GM19043 (cell line): ENCODE measurements at regions not wholly inside any gene's neighbourhood (a gene's known extent, or its start where the extent isn't known, plus 50 kb on each side); places are given as distances from the start of the nearest gene placed in this dataset.
"Not testable (repeated sequence)": the region's sequence is repeated elsewhere in the genome, so short reads cannot be mapped to it uniquely, and the experiment has no call there.

Experiments
- ATAC-seq: cut with Tn5 transposase; IDR thresholded peaks from one replicate; pipeline ENCODE4 v1.9.1; 2021; ENCODE audit warnings: low read depth; ENCODE audit not compliant: unreplicated experiment

DNA sequence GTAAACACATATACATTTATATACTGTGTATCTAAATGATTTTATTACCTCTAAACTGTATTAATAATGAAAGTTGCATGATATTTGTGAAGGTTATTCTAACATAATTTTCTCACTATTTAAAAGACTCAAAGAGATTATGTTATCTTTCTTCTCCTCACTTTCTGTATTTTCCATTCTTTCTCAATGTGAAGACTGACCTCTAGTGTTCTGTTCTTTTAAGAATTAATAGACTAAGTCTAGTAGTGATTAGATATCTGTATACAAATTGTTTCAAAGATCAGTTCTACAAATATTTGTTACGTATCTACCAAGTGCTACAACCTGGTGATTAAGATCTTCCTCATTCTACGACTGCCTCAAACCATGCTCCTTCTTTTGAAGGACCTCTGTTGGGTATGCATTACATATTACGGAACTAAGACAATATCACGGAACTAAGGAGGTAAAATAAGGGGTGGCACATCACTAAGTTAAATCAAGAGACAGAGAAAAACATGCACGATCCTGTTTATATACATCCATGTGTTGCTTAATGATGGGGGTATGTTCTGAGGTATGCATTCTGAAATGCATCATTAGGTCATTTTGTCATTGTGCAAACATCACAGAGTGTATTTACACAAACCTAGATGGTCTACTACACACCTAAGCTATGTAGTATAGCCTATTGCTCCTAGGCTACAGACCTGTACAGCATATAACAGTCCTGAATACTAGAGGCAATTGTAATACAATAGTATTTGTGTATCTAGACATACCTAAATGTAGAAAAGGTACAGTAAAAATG lies 161.5 kb upstream of the KBTBD8 start:
- ATAC-seq: no peak

- ATAC-seq: no peak
These were observed 159.4 kb upstream of the KBTBD8 start for GRCh38 chr3:66838704-66839103.

GRCh38 chr3:66839508-66839907 lies 158.6 kb upstream of the KBTBD8 start:
- ATAC-seq: no peak

- ATAC-seq: not testable (repeated sequence)
These were observed 155.2 kb upstream of the KBTBD8 start for GRCh38 chr3:66842761-66843464.

GRCh38 chr3:66851894-66852613 lies 146.1 kb upstream of the KBTBD8 start:
- ATAC-seq: no peak

GRCh38 chr3:66854601-66855151 lies 143.4 kb upstream of the KBTBD8 start:
- no peak for ATAC-seq

DNA sequence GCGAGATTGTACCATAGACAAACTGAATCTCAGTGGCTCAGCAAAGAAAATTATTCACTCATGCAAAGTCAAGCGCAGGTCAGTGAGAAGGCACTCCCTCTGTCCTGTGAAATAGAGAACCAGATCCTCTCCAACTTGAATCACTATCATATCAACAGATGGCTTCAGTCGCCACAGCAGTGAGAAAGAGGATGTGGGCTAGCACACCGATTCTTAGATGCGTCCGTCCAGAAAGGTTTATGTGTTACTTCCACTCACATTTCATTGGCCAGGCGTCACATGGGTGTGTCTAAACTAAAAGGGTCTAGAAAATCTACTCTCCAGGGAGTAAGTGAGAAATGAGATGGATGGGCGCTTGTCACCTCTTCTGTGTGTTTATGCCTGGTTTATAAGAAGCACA lies 141.6 kb upstream of the KBTBD8 start:
- peak; percentile 92 for ATAC-seq

GRCh38 chr3:66858656-66859381 lies 139.3 kb upstream of the KBTBD8 start:
- ATAC-seq: no peak

GRCh38 chr3:66860771-66861170 lies 137.3 kb upstream of the KBTBD8 start:
- ATAC-seq: no peak

DNA sequence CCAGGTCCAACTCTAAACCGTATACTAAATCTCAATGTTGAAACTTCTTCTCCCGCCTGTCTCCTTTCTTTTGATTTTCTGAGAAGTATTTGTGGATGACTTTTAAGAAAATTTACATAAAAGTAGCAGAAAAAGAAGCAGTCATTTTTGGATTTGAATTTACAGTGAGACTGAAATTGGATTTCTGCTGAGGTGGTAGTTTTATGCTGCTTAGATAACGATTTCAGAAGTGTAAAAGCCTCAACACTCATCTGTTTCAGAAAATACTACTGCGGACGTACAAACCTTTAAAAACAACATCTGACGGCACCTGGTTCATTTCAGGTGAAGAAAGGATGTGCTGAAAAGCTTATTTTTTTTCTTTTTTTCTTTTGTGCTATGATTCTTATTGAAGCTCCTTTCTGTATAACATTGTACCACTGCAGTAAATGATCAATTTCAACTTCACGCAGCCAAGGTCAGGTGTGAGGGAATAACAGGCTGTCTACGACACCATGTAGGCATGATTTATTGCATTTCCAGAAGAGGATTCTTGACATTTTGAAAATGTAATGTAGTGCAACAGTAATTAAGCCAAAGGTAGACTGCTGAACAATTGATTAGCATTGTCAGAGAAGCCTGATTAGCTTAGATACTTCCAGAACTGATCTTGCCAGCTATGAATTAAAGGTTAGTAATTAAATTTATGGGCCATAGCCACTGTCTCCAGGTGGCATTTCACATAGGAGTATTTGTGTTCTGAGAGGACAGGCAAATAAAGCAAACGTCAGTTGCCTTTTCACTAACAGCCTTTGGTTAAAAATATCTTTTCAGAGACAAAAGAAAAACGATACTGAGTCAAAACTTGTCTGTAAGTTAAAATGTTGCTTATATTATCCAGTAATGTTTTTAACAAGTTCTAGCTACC lies 134.6 kb upstream of the KBTBD8 start:
- no peak for ATAC-seq

DNA sequence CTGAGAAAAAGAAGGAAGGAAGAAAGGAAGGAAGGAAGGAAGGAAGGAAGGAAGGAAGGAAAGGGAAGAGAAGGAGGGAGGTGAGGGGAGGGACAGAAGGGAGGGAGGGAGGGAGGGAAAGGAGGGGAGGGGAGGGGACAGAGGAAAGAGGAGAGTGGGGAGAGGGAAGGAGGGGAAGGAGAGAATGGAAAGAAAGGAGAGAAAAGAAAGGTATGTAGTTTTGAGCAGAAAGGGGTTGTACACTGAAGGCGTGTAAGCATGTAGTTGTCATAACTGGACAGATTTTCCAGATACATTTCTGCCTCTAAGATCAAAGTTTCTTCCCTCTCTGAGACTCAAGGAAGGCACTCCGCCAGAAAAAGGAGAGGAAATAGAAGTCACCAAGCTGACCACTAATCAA lies 113.4 kb upstream of the KBTBD8 start:
- no peak for ATAC-seq

GRCh38 chr3:66885326-66886000 lies 112.6 kb upstream of the KBTBD8 start:
- no peak for ATAC-seq

DNA sequence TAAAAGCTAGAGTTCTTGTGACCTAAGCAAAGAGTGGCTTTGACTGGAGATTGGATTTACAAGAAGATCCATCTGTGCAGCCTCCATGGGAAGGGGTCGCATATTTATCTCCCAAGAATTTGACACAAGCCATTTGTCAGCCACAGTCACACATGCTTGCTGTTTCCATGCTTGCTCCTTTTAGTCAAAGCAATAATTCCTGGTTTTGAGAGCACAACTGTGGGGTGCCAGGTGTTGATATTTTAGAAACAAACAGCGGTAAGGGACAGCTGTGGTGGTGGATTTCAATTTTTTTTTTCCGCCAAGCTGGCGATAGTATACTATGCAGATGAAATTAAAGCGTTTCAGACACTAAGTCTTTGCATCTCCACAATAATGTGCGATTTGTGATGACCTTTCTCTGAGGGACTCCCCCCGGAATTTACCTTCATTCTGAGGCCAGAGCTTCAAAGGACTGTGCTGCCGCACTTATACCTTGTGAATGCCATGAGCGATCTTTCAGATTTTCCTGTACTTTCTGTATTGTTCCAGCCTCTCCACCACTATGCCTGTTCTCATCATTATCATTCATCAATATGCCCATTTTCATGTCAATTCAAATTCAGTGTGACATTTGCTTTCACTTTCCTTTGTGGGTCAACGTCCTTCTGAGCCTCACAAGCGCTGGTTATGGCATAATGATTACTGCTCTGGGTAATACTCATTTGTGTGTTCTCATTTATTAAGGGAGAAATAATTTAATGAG lies 108.2 kb upstream of the KBTBD8 start:
- no peak for ATAC-seq

GRCh38 chr3:66898155-66898554 lies 100.0 kb upstream of the KBTBD8 start:
- no peak for ATAC-seq

DNA sequence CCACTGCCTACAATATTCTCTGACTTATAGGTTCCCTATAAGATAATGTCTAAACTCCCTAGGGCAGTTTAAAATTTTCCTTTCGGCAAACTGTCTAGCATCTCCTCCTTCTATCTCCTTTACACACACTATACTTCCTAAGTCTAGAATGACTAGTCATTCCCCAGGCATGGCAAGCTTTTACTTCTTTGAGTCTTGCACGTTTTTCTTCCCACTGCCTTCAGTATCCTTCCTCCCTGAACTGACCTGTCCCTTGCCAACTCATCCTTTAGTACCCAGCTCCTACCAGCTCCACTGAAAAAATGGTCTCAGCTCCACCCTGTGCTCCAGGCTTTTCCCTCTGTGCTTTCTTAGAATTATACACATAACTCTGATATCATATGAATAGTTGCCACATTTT lies 93.8 kb upstream of the KBTBD8 start:
- no peak for ATAC-seq

- no peak for ATAC-seq
These were observed 93.1 kb upstream of the KBTBD8 start for GRCh38 chr3:66904831-66905493.

DNA sequence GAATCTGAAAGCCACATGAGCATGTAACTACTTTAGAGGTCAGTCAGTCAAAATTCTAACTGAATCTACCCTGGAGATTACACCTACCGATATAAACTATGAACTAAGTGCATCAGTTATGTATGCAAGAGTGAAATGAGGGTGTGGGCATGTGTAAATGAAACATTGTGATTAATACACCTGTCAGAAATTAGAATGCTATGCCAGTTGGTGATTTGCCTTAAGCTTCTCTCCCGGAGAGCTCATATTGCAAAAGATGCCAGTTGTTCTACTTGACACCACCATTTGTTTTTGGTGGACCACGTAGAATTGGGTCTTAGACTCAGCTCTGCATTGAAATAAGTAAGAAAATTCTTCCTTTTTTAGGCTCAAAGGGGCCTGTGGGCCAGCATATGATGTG lies 91.0 kb upstream of the KBTBD8 start:
- no peak for ATAC-seq
